NT2/D1 (cell line): ENCODE measurements at regions not wholly inside any gene's neighbourhood (a gene's known extent, or its start where the extent isn't known, plus 50 kb on each side); places are given as distances from the start of the nearest gene placed in this dataset.

Source experiments
- SUZ12 ChIP-seq: IDR thresholded peaks from 2 replicates; pipeline ENCODE4 v1.6.1; 2011; ENCODE audit not compliant: insufficient read length, insufficient read depth; ENCODE audit errors: extremely low read depth
- YY1 ChIP-seq: IDR thresholded peaks from 2 replicates; pipeline ENCODE4 v1.6.1; 2011; ENCODE audit not compliant: insufficient read length, insufficient read depth
- ZNF274 ChIP-seq: IDR thresholded peaks from 2 replicates; pipeline ENCODE4 v1.6.1; 2011; ENCODE audit warnings: mild to moderate bottlenecking, low read depth, low read length

DNA sequence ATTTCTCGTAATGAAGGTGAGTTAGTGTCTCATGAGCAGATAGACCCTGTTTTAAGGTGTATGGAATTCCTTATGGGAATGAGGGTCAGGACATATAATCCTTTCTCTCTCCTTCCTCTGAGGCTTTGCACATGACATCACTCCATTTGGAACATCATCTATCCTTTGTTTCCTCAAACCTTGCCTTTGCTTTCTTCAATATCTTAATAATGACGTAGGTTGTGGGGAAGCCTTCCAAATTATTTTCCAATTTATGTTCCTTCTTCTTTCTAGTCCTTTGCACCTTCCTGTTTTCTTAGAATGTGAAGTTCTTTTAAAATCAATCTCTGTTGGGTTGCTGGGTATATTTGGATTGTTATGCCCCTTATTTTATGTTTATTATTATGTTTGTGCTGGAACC, 502.9 kb upstream of the STXBP6 start:
- TF ChIP-seq SUZ12, result no peak
- no peak for TF ChIP-seq YY1
- no peak for TF ChIP-seq ZNF274
